BJ (cell line): ENCODE measurements at regions not wholly inside any gene's neighbourhood (a gene's known extent, or its start where the extent isn't known, plus 50 kb on each side); places are given as distances from the start of the nearest gene placed in this dataset.

ENCODE experiments used
- CTCF ChIA-PET: fragments of 350-600 bp; formaldehyde crosslinking; extraction: SDS; loops from one replicate; lab custom pipeline; 2021; ENCODE audit warnings: antibody characterized with exemption, inconsistent platforms; lab: Yijun Ruan, JAX
- POLR2A ChIA-PET: fragments of 300-600 bp; sonication (Branson Sonifier 250); formaldehyde crosslinking; extraction: SDS; loops from one replicate; lab custom pipeline; 2021; ENCODE audit warnings: antibody characterized with exemption; lab: Charles Lee
- DNase-seq: peaks from one replicate; pipeline ENCODE4 v3.0.0-alpha.2; 2011; ENCODE audit warnings: low read depth
- H3K27me3 ChIP-seq: 2 replicates; pipeline ENCODE4 v1.6.0; 2011; ENCODE audit warnings: low read length; ENCODE audit not compliant: control insufficient read depth, insufficient read depth
- H3K36me3 ChIP-seq: 2 replicates; pipeline ENCODE4 v1.5.1; 2011; ENCODE audit warnings: low read length; ENCODE audit not compliant: control insufficient read depth, insufficient read depth
- H3K4me3 ChIP-seq: 2 replicates; pipeline ENCODE4 v1.5.1; 2011; ENCODE audit warnings: low read depth, mild to moderate bottlenecking, control low read depth, low read length
- TF ChIP-seq, protein P1 (sequence below): IDR thresholded peaks from 2 replicates; pipeline ENCODE4 v1.5.1; 2011; ENCODE audit warnings: low read depth, mild to moderate bottlenecking, control low read depth, inconsistent platforms, low read length, moderate library complexity; ENCODE audit not compliant: insufficient read depth

DNA sequence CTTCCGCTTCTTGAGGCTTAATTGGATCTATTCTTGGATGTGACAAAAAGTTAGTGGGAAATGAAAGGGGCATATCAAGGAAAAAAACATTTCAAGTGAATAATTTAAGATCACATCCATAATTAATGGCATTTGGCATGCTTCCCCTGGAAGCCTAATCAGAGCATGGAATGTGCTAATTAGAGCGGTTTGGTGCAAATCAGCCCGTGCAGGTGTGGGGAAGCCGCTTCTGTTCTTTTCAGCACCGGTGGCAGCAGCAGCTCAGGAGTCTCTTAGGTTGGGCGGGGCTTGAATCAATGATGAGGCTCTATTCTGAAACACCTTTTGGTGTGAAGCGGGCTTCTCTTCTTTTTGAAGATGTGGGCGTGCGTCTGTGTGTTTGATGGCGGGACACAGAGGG lies 301.2 kb downstream of the LRFN2 start:
- POLR2A ChIA-PET: no interaction called here
- Histone ChIP-seq H3K36me3 (no peaks in the 10 kb centered on the region), H3K27me3 (no peaks in the 10 kb centered on the region), H3K4me3 (no peak overlapping the region)
- DNase-seq: no peak
- TF ChIP-seq, protein P1, sequence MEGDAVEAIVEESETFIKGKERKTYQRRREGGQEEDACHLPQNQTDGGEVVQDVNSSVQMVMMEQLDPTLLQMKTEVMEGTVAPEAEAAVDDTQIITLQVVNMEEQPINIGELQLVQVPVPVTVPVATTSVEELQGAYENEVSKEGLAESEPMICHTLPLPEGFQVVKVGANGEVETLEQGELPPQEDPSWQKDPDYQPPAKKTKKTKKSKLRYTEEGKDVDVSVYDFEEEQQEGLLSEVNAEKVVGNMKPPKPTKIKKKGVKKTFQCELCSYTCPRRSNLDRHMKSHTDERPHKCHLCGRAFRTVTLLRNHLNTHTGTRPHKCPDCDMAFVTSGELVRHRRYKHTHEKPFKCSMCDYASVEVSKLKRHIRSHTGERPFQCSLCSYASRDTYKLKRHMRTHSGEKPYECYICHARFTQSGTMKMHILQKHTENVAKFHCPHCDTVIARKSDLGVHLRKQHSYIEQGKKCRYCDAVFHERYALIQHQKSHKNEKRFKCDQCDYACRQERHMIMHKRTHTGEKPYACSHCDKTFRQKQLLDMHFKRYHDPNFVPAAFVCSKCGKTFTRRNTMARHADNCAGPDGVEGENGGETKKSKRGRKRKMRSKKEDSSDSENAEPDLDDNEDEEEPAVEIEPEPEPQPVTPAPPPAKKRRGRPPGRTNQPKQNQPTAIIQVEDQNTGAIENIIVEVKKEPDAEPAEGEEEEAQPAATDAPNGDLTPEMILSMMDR: no peak
- CTCF ChIA-PET: no interaction called here

- Histone ChIP-seq H3K27me3 (no peaks in the 10 kb centered on the region), H3K4me3 (no peak overlapping the region), H3K36me3 (no peaks in the 10 kb centered on the region)
- ChIA-PET POLR2A (no interaction called here), CTCF (no interaction called here)
- no peak for DNase-seq
- TF ChIP-seq, protein P1: no peak
These were observed 301.6 kb downstream of the LRFN2 start for GRCh38 chr6:40285535-40285934.

DNA sequence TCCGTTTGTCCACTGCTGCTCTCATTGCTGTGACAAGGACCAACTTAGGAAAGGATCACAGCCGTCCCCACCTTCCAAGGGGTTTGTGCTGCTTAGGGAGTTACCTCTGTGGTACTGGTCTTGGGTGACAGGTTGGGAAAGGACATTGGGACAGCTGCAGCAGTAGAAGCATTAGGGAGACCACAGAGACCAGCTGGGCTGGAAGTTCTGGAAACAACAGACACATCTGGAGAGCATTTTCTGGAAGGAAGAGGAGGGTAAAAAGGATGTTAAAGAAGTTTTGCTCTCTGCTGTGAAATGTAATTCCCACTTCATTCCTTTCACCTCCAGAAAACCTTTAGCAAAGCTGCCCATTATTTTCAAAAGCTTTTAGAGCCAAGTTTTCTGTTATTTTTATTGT lies 304.2 kb downstream of the LRFN2 start:
- Histone ChIP-seq H3K36me3 (no peaks in the 10 kb centered on the region), H3K4me3 (no peak overlapping the region), H3K27me3 (no peaks in the 10 kb centered on the region)
- ChIA-PET POLR2A (no interaction called here), CTCF (interaction anchor here (1.5 kb wide), 1 partner anchor 30 kb away, joined by 3 read pairs; no protein-coding TSS in a partner anchor)
- DNase-seq: no peak
- TF ChIP-seq, protein P1: no peak

- Histone ChIP-seq H3K36me3 (no peaks in the 10 kb centered on the region), H3K27me3 (no peaks in the 10 kb centered on the region), H3K4me3 (no peak overlapping the region)
- no peak for DNase-seq
- ChIA-PET POLR2A (no interaction called here), CTCF (no interaction called here)
- TF ChIP-seq, protein P1: no peak
These were observed 305.8 kb downstream of the LRFN2 start for GRCh38 chr6:40281402-40281801.

DNA sequence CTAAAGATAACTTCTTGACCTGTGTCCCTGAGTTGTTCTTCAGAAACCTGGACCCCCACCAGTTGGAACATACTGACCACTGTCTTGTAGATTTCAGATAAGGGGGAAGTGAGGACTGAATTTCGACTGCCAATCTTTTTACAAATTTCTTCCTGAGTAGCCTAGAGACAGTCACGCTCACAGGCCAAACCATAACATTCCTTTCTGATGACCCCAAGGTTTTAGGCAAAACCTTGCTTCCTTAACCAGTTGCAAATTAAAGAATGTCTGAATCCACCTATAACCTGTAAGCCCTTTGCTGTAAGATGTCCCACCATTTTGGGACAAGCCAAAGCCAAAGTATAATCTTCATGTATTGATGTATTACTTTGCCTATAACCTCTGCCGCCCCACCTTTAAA lies 306.9 kb downstream of the LRFN2 start:
- Histone ChIP-seq H3K4me3 (no peak overlapping the region), H3K36me3 (no peaks in the 10 kb centered on the region), H3K27me3 (no peaks in the 10 kb centered on the region)
- POLR2A ChIA-PET: no interaction called here
- TF ChIP-seq, protein P1: no peak
- no peak for DNase-seq
- CTCF ChIA-PET: no interaction called here
